Uterus (tissue), 2 donors: ENCODE measurements at regions not wholly inside any gene's neighbourhood (a gene's known extent, or its start where the extent isn't known, plus 50 kb on each side); places are given as distances from the start of the nearest gene placed in this dataset.

Experiments used
- CTCF ChIP-seq, 4 experiments: fragments of 200-600 bp in 2 of 4; fragments of 450-650 bp in 2 of 4; sonication (generic) in 2 of 4; IDR thresholded peaks; one replicate each; pipeline ENCODE4 v1.5.1; 2016 to 2019; ENCODE audit warnings: antibody characterized with exemption in 4 of 4, mild to moderate bottlenecking in 2 of 4, moderate library complexity in 1 of 4
- POLR2A ChIP-seq, 2 donors: fragments of 450-650 bp; IDR thresholded peaks; one replicate each; pipeline ENCODE4 v1.6.1; 2016; ENCODE audit warnings: antibody characterized with exemption in 2 of 2, mild to moderate bottlenecking in 1 of 2, moderate library complexity in 1 of 2

GRCh38 chr10:78925800-78926319, 142.9 kb upstream of the ZMIZ1 start:
- TF ChIP-seq CTCF (IDR thresholded peaks at IDR 0.05) (no peak), POLR2A (IDR thresholded peaks at IDR 0.05) (no peak)
